Neural progenitor cell (in vitro differentiated cells): ENCODE measurements at regions not wholly inside any gene's neighbourhood (a gene's known extent, or its start where the extent isn't known, plus 50 kb on each side); places are given as distances from the start of the nearest gene placed in this dataset.

Experiments
- EZH2 ChIP-seq: fragments of 200-600 bp; sonication (generic); IDR thresholded peaks from 2 replicates; pipeline ENCODE4 v1.6.1; 2017; ENCODE audit warnings: antibody characterized with exemption, mild to moderate bottlenecking, moderate library complexity
- TF ChIP-seq, protein P1 (sequence below): fragments of 200-600 bp; sonication (generic); IDR thresholded peaks from 2 replicates; pipeline ENCODE4 v1.5.1; 2017; ENCODE audit warnings: antibody characterized with exemption, mild to moderate bottlenecking

- TF ChIP-seq, protein P1, sequence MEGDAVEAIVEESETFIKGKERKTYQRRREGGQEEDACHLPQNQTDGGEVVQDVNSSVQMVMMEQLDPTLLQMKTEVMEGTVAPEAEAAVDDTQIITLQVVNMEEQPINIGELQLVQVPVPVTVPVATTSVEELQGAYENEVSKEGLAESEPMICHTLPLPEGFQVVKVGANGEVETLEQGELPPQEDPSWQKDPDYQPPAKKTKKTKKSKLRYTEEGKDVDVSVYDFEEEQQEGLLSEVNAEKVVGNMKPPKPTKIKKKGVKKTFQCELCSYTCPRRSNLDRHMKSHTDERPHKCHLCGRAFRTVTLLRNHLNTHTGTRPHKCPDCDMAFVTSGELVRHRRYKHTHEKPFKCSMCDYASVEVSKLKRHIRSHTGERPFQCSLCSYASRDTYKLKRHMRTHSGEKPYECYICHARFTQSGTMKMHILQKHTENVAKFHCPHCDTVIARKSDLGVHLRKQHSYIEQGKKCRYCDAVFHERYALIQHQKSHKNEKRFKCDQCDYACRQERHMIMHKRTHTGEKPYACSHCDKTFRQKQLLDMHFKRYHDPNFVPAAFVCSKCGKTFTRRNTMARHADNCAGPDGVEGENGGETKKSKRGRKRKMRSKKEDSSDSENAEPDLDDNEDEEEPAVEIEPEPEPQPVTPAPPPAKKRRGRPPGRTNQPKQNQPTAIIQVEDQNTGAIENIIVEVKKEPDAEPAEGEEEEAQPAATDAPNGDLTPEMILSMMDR: no peak
- TF ChIP-seq EZH2: no peak
These were observed 739.0 kb upstream of the NECTIN3 start for GRCh38 chr3:110332629-110333028.
